ENCODE measurements at regions not wholly inside any gene's neighbourhood (a gene's known extent, or its start where the extent isn't known, plus 50 kb on each side); places are given as distances from the start of the nearest gene placed in this dataset.

DNA sequence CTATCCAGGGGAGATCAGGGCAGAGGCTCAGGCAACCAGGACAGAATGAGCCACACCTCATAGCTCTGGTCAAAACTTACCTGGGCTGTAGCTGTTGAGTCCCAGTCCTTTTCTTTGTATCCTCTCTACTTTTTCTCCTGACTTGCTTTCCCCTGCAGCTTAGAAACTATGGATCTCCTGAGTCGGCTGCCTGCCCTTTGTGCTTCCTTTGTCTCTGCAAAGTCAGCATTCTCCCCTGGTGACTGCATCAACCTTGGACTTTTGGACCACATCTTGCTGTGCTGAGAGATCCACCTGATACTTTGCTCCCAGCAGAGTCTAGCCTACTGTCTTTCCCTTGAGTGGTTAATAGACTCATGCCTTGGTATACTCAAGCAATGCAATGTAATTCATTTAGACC, 353.3 kb downstream of the SIPA1L2 start:
- H3K4me1 ChIP-seq = no peaks in the 10 kb centered on the region
- intact Hi-C loops (cut with DNase I; ENCODE audit: low total_unique reads) = no loop called here
- no peaks in the 10 kb centered on the region for H3K9me3 ChIP-seq
- H3K4me3 ChIP-seq = no peak overlapping the region
- no peaks in the 10 kb centered on the region for H3K36me3 ChIP-seq
- H3K27ac ChIP-seq = no peak overlapping the region
- DNase-seq = no peak
- H3K27me3 ChIP-seq (replicated peaks in 1 of 7) = peaks cover 0 to 12% (median 0%) of the 10 kb centered on the region in 7 donors
- 61 to 84% (median 72%) methylated on average over 1 of the region's 1 CpG for WGBS, 5 donors
- TF ChIP-seq POLR2AphosphoS5 (IDR thresholded peaks at IDR 0.05) (no peak), POLR2A (IDR thresholded peaks at IDR 0.05) (no peak)
- TF ChIP-seq, protein P1, sequence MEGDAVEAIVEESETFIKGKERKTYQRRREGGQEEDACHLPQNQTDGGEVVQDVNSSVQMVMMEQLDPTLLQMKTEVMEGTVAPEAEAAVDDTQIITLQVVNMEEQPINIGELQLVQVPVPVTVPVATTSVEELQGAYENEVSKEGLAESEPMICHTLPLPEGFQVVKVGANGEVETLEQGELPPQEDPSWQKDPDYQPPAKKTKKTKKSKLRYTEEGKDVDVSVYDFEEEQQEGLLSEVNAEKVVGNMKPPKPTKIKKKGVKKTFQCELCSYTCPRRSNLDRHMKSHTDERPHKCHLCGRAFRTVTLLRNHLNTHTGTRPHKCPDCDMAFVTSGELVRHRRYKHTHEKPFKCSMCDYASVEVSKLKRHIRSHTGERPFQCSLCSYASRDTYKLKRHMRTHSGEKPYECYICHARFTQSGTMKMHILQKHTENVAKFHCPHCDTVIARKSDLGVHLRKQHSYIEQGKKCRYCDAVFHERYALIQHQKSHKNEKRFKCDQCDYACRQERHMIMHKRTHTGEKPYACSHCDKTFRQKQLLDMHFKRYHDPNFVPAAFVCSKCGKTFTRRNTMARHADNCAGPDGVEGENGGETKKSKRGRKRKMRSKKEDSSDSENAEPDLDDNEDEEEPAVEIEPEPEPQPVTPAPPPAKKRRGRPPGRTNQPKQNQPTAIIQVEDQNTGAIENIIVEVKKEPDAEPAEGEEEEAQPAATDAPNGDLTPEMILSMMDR (IDR thresholded peaks at IDR 0.05 in 8 of 11, conservative IDR thresholded peaks at IDR 0.05 in 3 of 11) = no peak

DNA sequence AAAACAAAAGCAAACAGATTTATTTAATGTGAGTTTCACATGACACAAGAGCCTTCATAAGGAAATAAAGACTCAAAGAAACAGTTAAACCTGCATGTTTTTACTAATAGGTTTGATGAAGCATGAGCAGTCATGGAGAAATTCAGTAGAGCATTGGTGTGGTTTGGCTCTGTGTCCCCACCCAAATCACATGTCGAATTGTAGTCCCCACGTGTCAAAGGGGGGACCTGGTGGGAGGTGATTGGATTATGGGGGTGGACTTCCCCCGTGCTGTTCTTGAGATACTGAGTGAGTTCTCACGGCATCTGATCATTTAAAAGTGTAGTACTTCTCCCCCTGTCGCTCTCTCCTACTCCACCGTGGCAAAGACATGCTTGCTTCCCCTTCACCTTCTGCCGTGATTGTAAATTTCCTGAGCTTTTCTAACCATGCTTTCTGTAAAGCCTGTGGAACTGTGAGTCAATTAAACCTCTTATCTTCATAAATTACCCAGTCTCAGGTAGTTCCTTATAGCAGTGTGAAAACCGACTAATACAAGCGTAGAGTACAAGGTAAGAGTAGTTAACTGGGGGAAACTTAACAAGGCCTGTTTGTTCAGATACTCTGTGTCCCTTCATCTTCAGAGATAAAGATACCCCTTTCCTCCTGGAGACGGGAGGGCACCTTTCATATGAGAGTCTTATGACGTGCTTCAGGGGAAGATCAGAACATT, 354.8 kb downstream of the SIPA1L2 start:
- Histone ChIP-seq H3K9me3 (no peaks in the 10 kb centered on the region), H3K27ac (no peak overlapping the region), H3K27me3 (replicated peaks in 1 of 7) (peaks cover 0 to 12% (median 0%) of the 10 kb centered on the region in 7 donors), H3K4me1 (no peaks in the 10 kb centered on the region), H3K36me3 (no peaks in the 10 kb centered on the region), H3K4me3 (no peak overlapping the region)
- TF ChIP-seq POLR2AphosphoS5 (IDR thresholded peaks at IDR 0.05) = no peak
- TF ChIP-seq, protein P1 (IDR thresholded peaks at IDR 0.05 in 8 of 11, conservative IDR thresholded peaks at IDR 0.05 in 3 of 11) = no peak
- no peak for TF ChIP-seq POLR2A (IDR thresholded peaks at IDR 0.05)
- intact Hi-C loops (cut with DNase I; ENCODE audit: low total_unique reads) = no loop called here
- no peak for DNase-seq
- 76 to 82% (median 78%) methylated on average over 11 of the region's 11 CpGs for WGBS, 5 donors

DNA sequence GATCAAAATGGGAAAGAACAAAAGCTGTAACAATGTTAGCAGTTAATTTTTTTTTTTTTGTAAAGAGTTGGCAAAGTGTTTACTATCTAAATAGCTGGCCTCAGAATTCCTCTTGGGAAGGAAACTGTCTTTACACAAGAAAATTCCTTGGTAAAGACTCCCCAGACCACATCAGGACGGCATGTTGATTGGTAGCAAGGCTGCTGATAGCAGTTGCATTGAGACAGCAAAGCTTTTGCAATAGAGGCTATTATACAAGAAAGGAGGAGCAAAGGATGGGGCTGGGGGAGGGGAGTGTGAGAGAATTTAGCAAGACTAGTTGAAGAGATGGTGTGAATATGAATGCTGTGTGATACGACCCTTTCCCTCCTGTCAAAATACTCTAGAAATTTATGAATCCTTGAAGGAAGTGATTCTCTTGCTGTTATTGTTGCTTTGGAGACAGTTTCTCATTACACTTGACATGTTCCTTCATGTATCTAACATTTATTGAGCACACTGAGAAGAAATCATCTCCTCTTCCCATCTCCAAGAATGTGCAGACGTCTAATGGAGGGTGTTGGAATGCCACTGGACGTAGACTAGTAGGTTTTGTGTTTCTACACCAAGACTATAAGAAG, 355.6 kb downstream of the SIPA1L2 start:
- no peak for DNase-seq
- H3K9me3 ChIP-seq = no peaks in the 10 kb centered on the region
- TF ChIP-seq POLR2A (IDR thresholded peaks at IDR 0.05) (no peak), POLR2AphosphoS5 (IDR thresholded peaks at IDR 0.05) (no peak)
- TF ChIP-seq, protein P1 (IDR thresholded peaks at IDR 0.05 in 8 of 11, conservative IDR thresholded peaks at IDR 0.05 in 3 of 11) = no peak
- H3K36me3 ChIP-seq = no peaks in the 10 kb centered on the region
- WGBS, 5 donors = 68 to 85% (median 73%) methylated on average over 4 of the region's 4 CpGs
- intact Hi-C loops (cut with DNase I; ENCODE audit: low total_unique reads) = no loop called here
- no peaks in the 10 kb centered on the region for H3K4me1 ChIP-seq
- peaks cover 0 to 15% (median 0%) of the 10 kb centered on the region in 7 donors for H3K27me3 ChIP-seq (replicated peaks in 1 of 7)
- H3K4me3 ChIP-seq = no peak overlapping the region
- no peak overlapping the region for H3K27ac ChIP-seq

DNA sequence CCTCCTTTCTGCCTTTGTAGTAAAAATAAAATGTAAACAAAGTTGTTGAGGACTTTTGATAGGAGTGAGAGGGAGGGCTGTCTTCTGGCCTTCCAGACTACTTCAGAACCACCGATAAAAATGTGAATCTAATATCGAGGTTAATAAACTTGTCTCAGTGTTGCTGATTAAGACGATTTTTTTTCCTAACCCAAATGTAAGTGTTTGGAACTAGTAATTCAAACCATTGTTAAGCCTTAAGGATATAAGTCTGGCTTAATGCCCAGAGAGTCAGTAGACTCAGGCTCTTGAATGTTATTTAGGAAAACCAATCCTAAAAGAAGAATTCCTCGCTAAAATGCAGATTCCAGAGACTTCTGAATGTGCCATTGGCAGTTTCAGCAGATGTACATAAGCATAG, 356.9 kb downstream of the SIPA1L2 start:
- intact Hi-C loops (cut with DNase I; ENCODE audit: low total_unique reads) = no loop called here
- no peaks in the 10 kb centered on the region for H3K4me1 ChIP-seq
- peaks cover 0 to 16% (median 0%) of the 10 kb centered on the region in 7 donors for H3K27me3 ChIP-seq (replicated peaks in 1 of 7)
- 55 to 79% (median 74%) methylated on average over 4 of the region's 4 CpGs for WGBS, 5 donors
- H3K27ac ChIP-seq = no peak overlapping the region
- no peak overlapping the region for H3K4me3 ChIP-seq
- TF ChIP-seq, protein P1 (IDR thresholded peaks at IDR 0.05 in 8 of 11, conservative IDR thresholded peaks at IDR 0.05 in 3 of 11) = no peak
- TF ChIP-seq POLR2AphosphoS5 (IDR thresholded peaks at IDR 0.05) (no peak), POLR2A (IDR thresholded peaks at IDR 0.05) (no peak)
- no peak for DNase-seq
- H3K9me3 ChIP-seq = no peaks in the 10 kb centered on the region
- no peaks in the 10 kb centered on the region for H3K36me3 ChIP-seq
